HCT116 (cell line): ENCODE measurements at regions not wholly inside any gene's neighbourhood (a gene's known extent, or its start where the extent isn't known, plus 50 kb on each side); places are given as distances from the start of the nearest gene placed in this dataset.

Experiments
- ATAC-seq: fragments of 200-7000 bp; cut with Tn5 transposase; 2 replicates; pipeline ENCODE4 v1.9.1; 2020; ENCODE audit warnings: mild to moderate bottlenecking, moderate library complexity
- BruUV-seq: library from RNA; stranded (reverse); fragments of 400-500 nt; replicated peaks from 2 replicates; lab custom pipeline; 2021; lab: Mats Ljungman, UMichigan
- CTCF ChIA-PET: fragments of 300-600 bp; sonication (Branson Sonifier 250); formaldehyde crosslinking; loops from one replicate; lab custom pipeline; 2021; ENCODE audit warnings: antibody characterized with exemption; lab: Charles Lee
- POLR2A ChIA-PET: fragments of 300-600, 350-600 bp; sonication (Branson Sonifier 250); formaldehyde crosslinking; loops from one replicate; lab custom pipeline; 2021; ENCODE audit warnings: antibody characterized with exemption; lab: Charles Lee
- RAD21 ChIA-PET, 2 experiments: fragments of 300-600 bp; sonication (Branson Sonifier 250); formaldehyde crosslinking; loops; one replicate each; lab custom pipeline; 2023; ENCODE audit warnings: low total read pairs in 2 of 2; ENCODE audit not compliant: uncharacterized antibody in 2 of 2, unreplicated experiment in 2 of 2, low non-redundant PET in 1 of 2; lab: Charles Lee
- DNase-seq: peaks from one replicate; pipeline ENCODE4 v3.0.0-alpha.2; 2010; ENCODE audit warnings: low read depth, low spot score
- H2AFZ ChIP-seq: fragments of 200-600 bp; shearing (Covaris generic), sonication (generic); 2 replicates; pipeline ENCODE4 v1.6.1; 2017; ENCODE audit warnings: low read depth, mixed run types, mixed read lengths, antibody characterized with exemption, low read length; ENCODE audit not compliant: poor library complexity, severe bottlenecking
- H3K27ac ChIP-seq: 2 replicates; pipeline ENCODE4 v1.5.1; 2012; ENCODE audit warnings: low read depth, low read length
- H3K27me3 ChIP-seq: fragments of 200-600 bp; sonication (generic); 2 replicates; pipeline ENCODE4 v1.6.1; 2016; ENCODE audit warnings: mixed run types, low read length, mixed read lengths; ENCODE audit not compliant: insufficient read depth
- H3K36me3 ChIP-seq, 2 experiments: fragments of 200-500 bp in 1 of 2; fragments of 200-600 bp in 1 of 2; sonication (Bioruptor generic) in 1 of 2; sonication (generic) in 1 of 2; 2 replicates each; pipeline versions ENCODE4 v1.5.1 to v1.6.1; 2014 to 2016; ENCODE audit warnings: low read length in 2 of 2, inconsistent platforms in 1 of 2, mixed read lengths in 1 of 2, mixed run types in 1 of 2; ENCODE audit not compliant: insufficient read depth in 2 of 2, control insufficient read depth in 1 of 2
- H3K4me1 ChIP-seq, 2 experiments: fragments of 200-600 bp in 1 of 2; sonication (generic) in 1 of 2; 2 replicates each; pipeline versions ENCODE4 v1.5.1 to v1.6.1; 2012 to 2017; ENCODE audit warnings: low read length in 2 of 2, inconsistent platforms in 1 of 2, mild to moderate bottlenecking in 1 of 2, mixed read lengths in 1 of 2, mixed run types in 1 of 2, moderate library complexity in 1 of 2; ENCODE audit not compliant: insufficient read depth in 2 of 2, control insufficient read depth in 1 of 2
- H3K4me2 ChIP-seq: fragments of 200-600 bp; sonication (generic); 2 replicates; pipeline ENCODE4 v1.6.1; 2017; ENCODE audit warnings: mixed run types, low read length, mixed read lengths
- H3K4me3 ChIP-seq, 2 experiments: fragments of 200-600 bp in 1 of 2; sonication (generic) in 1 of 2; replicated peaks in 1 of 2; 2 replicates each; pipeline ENCODE4 v1.5.1; 2011 to 2016; ENCODE audit warnings: low read length in 2 of 2, control low read depth in 1 of 2, low read depth in 1 of 2, mild to moderate bottlenecking in 1 of 2, mixed read lengths in 1 of 2, mixed run types in 1 of 2
- H3K79me2 ChIP-seq: fragments of 200-600 bp; sonication (generic); 2 replicates; pipeline ENCODE4 v1.6.1; 2017; ENCODE audit warnings: mild to moderate bottlenecking, mixed run types, low read length, moderate library complexity, mixed read lengths; ENCODE audit not compliant: insufficient read depth
- H3K9ac ChIP-seq: fragments of 200-600 bp; sonication (generic); 2 replicates; pipeline ENCODE4 v1.6.1; 2016; ENCODE audit warnings: low read length, mixed read lengths
- H3K9me2 ChIP-seq: fragments of 200-600 bp; sonication (generic), shearing (Covaris generic); 2 replicates; pipeline ENCODE4 v1.6.1; 2017; ENCODE audit warnings: mixed run types, mild to moderate bottlenecking, moderate library complexity; ENCODE audit not compliant: insufficient read depth
- H3K9me3 ChIP-seq, 2 experiments: fragments of 200-500 bp in 1 of 2; fragments of 200-600 bp in 1 of 2; sonication (Bioruptor generic) in 1 of 2; sonication (generic) in 1 of 2; 2 replicates each; pipeline ENCODE4 v1.6.1; 2014 to 2017; ENCODE audit warnings: low read length in 2 of 2, mixed read lengths in 2 of 2, inconsistent platforms in 1 of 2, low read depth in 1 of 2, mild to moderate bottlenecking in 1 of 2, mixed run types in 1 of 2, moderate library complexity in 1 of 2; ENCODE audit not compliant: control insufficient read depth in 1 of 2, insufficient read depth in 1 of 2
- H4K20me1 ChIP-seq: fragments of 200-600 bp; sonication (generic), shearing (Covaris generic); 2 replicates; pipeline ENCODE4 v1.6.1; 2017; ENCODE audit warnings: mixed run types, mild to moderate bottlenecking, moderate library complexity; ENCODE audit not compliant: insufficient read depth
- CTCF ChIP-seq, 3 experiments: fragments of 200-600 bp in 1 of 3; sonication (generic) in 1 of 3; IDR thresholded peaks in 2 of 3; conservative IDR thresholded peaks in 1 of 3; 2 replicates each; pipeline ENCODE4 v1.5.1; 2012 to 2017; ENCODE audit warnings: low read depth in 2 of 3, low read length in 2 of 3, antibody characterized with exemption in 1 of 3, borderline replicate concordance in 1 of 3, control low read depth in 1 of 3, mild to moderate bottlenecking in 1 of 3, mixed read lengths in 1 of 3, mixed run types in 1 of 3, moderate library complexity in 1 of 3; ENCODE audit not compliant: insufficient read depth in 1 of 3
- EZH2 ChIP-seq: fragments of 200-600 bp; sonication (generic); IDR thresholded peaks from 2 replicates; pipeline ENCODE4 v1.6.1; 2017; ENCODE audit warnings: antibody characterized with exemption, mixed run types
- FOSL1 ChIP-seq: IDR thresholded peaks from 2 replicates; pipeline ENCODE4 v1.6.1; 2012; ENCODE audit warnings: low read depth
- JUND ChIP-seq: IDR thresholded peaks from 2 replicates; pipeline ENCODE4 v1.6.1; 2012
- POLR2A ChIP-seq: IDR thresholded peaks from 2 replicates; pipeline ENCODE4 v1.7.0; 2011; ENCODE audit warnings: borderline replicate concordance; ENCODE audit not compliant: insufficient read depth, insufficient read length; ENCODE audit errors: extremely low read depth
- SIN3A ChIP-seq: IDR thresholded peaks from 2 replicates; pipeline ENCODE4 v1.6.1; 2012; ENCODE audit warnings: low read depth
- SP1 ChIP-seq: IDR thresholded peaks from 2 replicates; pipeline ENCODE4 v1.6.1; 2012; ENCODE audit warnings: low read depth
- TCF7L2 ChIP-seq: IDR thresholded peaks from 2 replicates; pipeline ENCODE4 v1.7.0; 2011; ENCODE audit warnings: borderline replicate concordance, inconsistent platforms; ENCODE audit not compliant: insufficient read depth, insufficient read length; ENCODE audit errors: extremely low read depth
- YY1 ChIP-seq: IDR thresholded peaks from 2 replicates; pipeline ENCODE4 v1.6.1; 2011; ENCODE audit warnings: low read length, low read depth, moderate library complexity, mild to moderate bottlenecking; ENCODE audit not compliant: insufficient replicate concordance; ENCODE audit errors: extremely low read depth
- ZFX ChIP-seq: fragments of 450-650 bp; IDR thresholded peaks from 2 replicates; pipeline ENCODE4 v1.6.1; 2017
- ZNF274 ChIP-seq: fragments of 200-500 bp; sonication (Bioruptor generic); IDR thresholded peaks from 2 replicates; pipeline ENCODE4 v1.6.1; 2014; ENCODE audit warnings: mild to moderate bottlenecking, low read depth, low read length, inconsistent platforms
- intact Hi-C: fragments of 100-400 bp; cut with micrococcal nuclease; formaldehyde crosslinking; loops from 2 replicates; pipeline ENCODE4 v1.10.0; 2022

- Histone ChIP-seq H3K9me3 (no peaks in the 10 kb centered on the region), H2AFZ (no peak overlapping the region), H3K9me2 (no peaks in the 10 kb centered on the region), H3K79me2 (no peaks in the 10 kb centered on the region), H3K9ac (no peak overlapping the region), H4K20me1 (no peaks in the 10 kb centered on the region), H3K27ac (no peak overlapping the region), H3K4me2 (no peak overlapping the region), H3K4me1 (no peaks in the 10 kb centered on the region), H3K4me3 (no peak overlapping the region), H3K27me3 (peaks cover 33% of the 10 kb centered on the region; the same call in 1 of the 2 replicates), H3K36me3 (no peaks in the 10 kb centered on the region)
- BruUV-seq = no TSS peak
- RAD21 ChIA-PET = no interaction called here
- POLR2A ChIA-PET = no interaction called here
- TF ChIP-seq FOSL1 (no peak), ZFX (no peak), SIN3A (no peak), YY1 (no peak), ZNF274 (no peak), SP1 (no peak), TCF7L2 (no peak), EZH2 (no peak), JUND (no peak), CTCF (IDR thresholded peaks at IDR 0.05 in 2 of 3, conservative IDR thresholded peaks at IDR 0.05 in 1 of 3; ENCODE audit: borderline replicate concordance in 1 of 3, insufficient read depth in 1 of 3, low read depth in 2 of 3, low read length in 2 of 3) (no peak), POLR2A (no peak)
- DNase-seq = no peak
- no peak for ATAC-seq
- CTCF ChIA-PET = no interaction called here
- intact Hi-C loops = no loop called here
Measured at GRCh38 chr20:24787621-24788020, 161.4 kb upstream of the CST7 start.
